Brain pericyte (primary cell): ENCODE measurements at regions not wholly inside any gene's neighbourhood (a gene's known extent, or its start where the extent isn't known, plus 50 kb on each side); places are given as distances from the start of the nearest gene placed in this dataset.
"Not testable (repeated sequence)": the region's sequence is repeated elsewhere in the genome, so short reads cannot be mapped to it uniquely, and the experiment has no call there.

Experiments used
- DNase-seq: peaks from one replicate; pipeline ENCODE4 v3.0.0-alpha.2; 2012; ENCODE audit warnings: low read depth, low spot score

- DNase-seq: no peak
Measured at GRCh38 chr7:65798111-65799075, 74.5 kb upstream of the VKORC1L1 start.

- DNase-seq: not testable (repeated sequence)
Measured at GRCh38 chr7:65800191-65800590, 72.7 kb upstream of the VKORC1L1 start.

- no peak for DNase-seq
Measured at GRCh38 chr7:65800890-65801341, 72.0 kb upstream of the VKORC1L1 start.

- DNase-seq: no peak
Measured at GRCh38 chr7:65804887-65805286, 68.0 kb upstream of the VKORC1L1 start.

- not testable (repeated sequence) for DNase-seq
Measured at GRCh38 chr7:65807067-65807466, 65.8 kb upstream of the VKORC1L1 start.

- DNase-seq: no peak
Measured at GRCh38 chr7:65809259-65809981, 63.5 kb upstream of the VKORC1L1 start.

- no peak for DNase-seq
Measured at GRCh38 chr7:65809982-65810288, 62.9 kb upstream of the VKORC1L1 start.

- no peak for DNase-seq
Measured at GRCh38 chr7:65812281-65812680, 60.6 kb upstream of the VKORC1L1 start.

GRCh38 chr7:65814556-65815167, 58.2 kb upstream of the VKORC1L1 start:
- DNase-seq: peak; percentile 20

- DNase-seq: no peak
Measured at GRCh38 chr7:65820287-65820950, 52.5 kb upstream of the VKORC1L1 start.
